NCI-H2171 treated with DMSO at 0.1 percent for 48 hours (cell line): ENCODE measurements at regions not wholly inside any gene's neighbourhood (a gene's known extent, or its start where the extent isn't known, plus 50 kb on each side); places are given as distances from the start of the nearest gene placed in this dataset.
A peak's percentile ranks its signal among the peaks of the same experiment; 100 is the strongest.

Experiments used
- DNase-seq: peaks from one replicate; lab custom pipeline; 2025; lab: John Stamatoyannopoulos, UW

DNA sequence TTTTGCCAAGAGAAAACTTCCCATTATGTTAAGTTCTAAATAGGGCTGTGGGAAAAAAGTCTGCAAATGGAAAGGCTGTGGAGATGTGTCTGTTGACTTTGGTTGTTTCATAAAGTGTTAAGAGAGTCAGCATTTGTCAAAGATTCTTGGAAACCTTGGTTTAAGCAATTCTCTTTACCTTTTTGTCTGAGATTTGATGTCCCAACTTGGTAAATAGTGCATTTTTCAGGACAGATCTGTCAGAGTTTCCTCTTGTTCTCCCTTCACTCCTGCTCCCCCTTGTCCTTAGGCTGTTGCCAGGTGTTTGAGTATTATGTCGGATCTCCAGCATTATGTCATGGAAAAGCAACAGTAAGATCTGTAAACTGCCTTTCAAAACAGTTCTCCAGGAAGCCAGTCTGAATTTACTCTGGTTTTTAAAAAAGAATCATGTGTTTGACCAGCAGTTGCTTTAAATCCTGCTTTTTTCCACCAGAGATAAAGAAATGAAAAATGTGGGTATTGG lies 79.1 kb upstream of the ADAMTSL1 start:
- peak; percentile 9 for DNase-seq

- DNase-seq: no peak
These were observed 77.7 kb upstream of the ADAMTSL1 start for GRCh38 chr9:18396102-18396728.

GRCh38 chr9:18397076-18397475 lies 76.9 kb upstream of the ADAMTSL1 start:
- DNase-seq: no peak

GRCh38 chr9:18398038-18398437 lies 75.9 kb upstream of the ADAMTSL1 start:
- peak; percentile 75 for DNase-seq

DNA sequence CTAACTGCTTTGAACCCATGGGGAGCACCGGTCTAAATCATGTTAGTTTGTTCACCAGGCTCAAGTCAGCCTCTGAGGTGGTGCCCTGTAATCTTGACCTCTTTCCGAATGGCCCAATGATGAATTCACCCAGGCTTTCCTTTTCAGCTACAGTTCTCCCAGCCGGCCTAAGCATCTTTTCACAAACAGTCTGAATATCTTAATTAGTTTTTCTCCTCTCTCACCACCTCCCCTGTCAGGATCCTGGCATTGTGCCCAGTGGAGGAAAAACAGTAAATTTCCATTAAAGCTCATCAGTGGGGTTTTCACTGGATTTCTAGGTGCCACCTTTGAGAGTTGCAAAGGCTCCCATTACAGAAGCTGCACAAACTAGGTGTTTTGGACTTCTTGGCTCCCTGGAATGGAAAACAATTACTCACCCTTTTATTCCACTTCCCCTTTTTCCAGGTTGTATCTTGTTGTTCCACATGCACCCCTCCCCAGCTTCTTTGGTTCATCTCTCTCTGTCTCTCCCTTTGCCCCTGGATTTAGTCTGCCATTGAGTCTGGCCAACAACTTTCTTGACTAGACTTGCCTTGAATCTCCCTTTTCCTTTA lies 69.4 kb upstream of the ADAMTSL1 start:
- DNase-seq: peak; percentile 42

- peak; percentile 27 for DNase-seq
These were observed 68.7 kb upstream of the ADAMTSL1 start for GRCh38 chr9:18405240-18405639.

DNA sequence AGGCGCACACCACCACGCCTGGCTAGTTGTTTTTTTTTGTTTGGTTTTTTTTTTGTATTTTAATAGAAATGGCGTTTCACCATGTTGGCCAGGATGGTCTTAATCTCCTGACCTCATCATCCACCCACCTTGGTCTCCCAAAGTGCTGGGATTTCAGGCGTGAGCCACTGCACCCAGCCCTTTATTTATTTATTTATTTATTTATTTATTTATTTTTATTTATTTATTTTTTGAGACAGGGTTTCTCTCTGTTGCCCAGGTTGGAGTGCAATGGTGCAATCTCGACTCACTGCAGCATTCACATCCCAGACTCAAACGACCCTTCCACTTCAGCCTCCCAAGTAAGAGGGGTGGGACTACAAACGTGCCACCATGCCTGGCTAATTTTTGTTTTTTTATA lies 63.0 kb upstream of the ADAMTSL1 start:
- DNase-seq: no peak

DNA sequence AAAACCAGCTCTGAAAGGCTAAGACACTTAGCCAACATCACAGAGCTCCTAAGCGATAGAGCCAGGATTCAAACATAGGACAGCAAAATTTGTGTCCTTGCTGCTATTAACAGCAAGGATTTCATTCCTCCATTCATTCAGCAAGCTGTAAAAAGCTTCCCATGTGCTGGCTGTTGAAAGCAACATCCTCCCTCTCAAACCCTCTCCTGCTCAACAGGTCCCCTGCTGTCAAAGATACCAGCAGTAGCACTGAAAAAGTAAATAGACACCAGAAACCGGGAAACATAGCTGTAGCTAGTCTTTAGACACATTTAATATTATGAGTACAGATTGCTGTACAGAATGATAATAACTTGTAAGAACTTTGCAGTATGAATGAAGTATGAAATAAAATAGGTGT lies 52.6 kb upstream of the ADAMTSL1 start:
- no peak for DNase-seq

- no peak for DNase-seq
These were observed 51.5 kb upstream of the ADAMTSL1 start for GRCh38 chr9:18422296-18423036.

- no peak for DNase-seq
These were observed 50.0 kb upstream of the ADAMTSL1 start for GRCh38 chr9:18423791-18424531.
